ENCODE measurements at regions not wholly inside any gene's neighbourhood (a gene's known extent, or its start where the extent isn't known, plus 50 kb on each side); places are given as distances from the start of the nearest gene placed in this dataset.
"Not testable (repeated sequence)": the region's sequence is repeated elsewhere in the genome, so short reads cannot be mapped to it uniquely, and the experiment has no call there.

DNA sequence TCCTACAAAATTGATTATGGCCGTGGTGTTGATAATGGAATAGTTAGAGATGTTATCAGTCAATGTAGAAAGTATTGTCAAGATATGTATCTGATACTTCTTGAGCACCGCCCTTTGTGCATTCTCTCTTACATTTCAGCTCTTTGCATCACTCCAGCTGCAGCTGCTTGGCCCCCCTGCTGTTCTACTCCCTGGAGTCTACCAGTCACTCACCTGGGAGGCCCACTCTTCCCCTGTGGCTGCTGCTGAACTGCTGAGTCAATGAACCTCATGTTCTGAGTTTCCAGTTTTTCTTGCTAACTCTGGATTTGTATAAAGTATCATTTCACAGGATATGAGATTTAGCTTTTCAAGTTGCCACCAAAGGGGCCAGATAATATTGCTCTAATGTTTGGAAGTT, 312.8 kb upstream of the SLC16A7 start:
- Histone ChIP-seq H3K4me1 (no peaks in the 10 kb centered on the region), H3K4me3 (no peak overlapping the region), H3K9me3 (no peaks in the 10 kb centered on the region), H3K4me2 (no peak overlapping the region), H3K27ac (no peak overlapping the region)
- ATAC-seq (no peak), DNase-seq (ENCODE audit: low read depth in 1 of 2, low spot score in 1 of 2) (no peak), FAIRE-seq (no peak)
- CTCF ChIA-PET, result no interaction called here
- no peak for TF ChIP-seq CHD4 (IDR thresholded peaks at IDR 0.05; ENCODE audit: borderline replicate concordance)
- TF ChIP-seq MAFK (IDR thresholded peaks at IDR 0.05; ENCODE audit: partially characterized antibody), result no peak
- no peak for TF ChIP-seq HDAC2 (IDR thresholded peaks at IDR 0.05)
- TF ChIP-seq RCOR1 (IDR thresholded peaks at IDR 0.05; ENCODE audit: low read depth, low read length), result no peak
- no peak for TF ChIP-seq SMC3 (IDR thresholded peaks at IDR 0.05)
- no peak for TF ChIP-seq POLR2A (IDR thresholded peaks at IDR 0.05; ENCODE audit: low read length)
- TF ChIP-seq FOSL2 (IDR thresholded peaks at IDR 0.05), result no peak
- TF ChIP-seq FOSL2 (CRISPR knock-in tag; IDR thresholded peaks at IDR 0.05), result no peak
- no peak for TF ChIP-seq ZC3H11A (IDR thresholded peaks at IDR 0.05)
- TF ChIP-seq, protein P1, sequence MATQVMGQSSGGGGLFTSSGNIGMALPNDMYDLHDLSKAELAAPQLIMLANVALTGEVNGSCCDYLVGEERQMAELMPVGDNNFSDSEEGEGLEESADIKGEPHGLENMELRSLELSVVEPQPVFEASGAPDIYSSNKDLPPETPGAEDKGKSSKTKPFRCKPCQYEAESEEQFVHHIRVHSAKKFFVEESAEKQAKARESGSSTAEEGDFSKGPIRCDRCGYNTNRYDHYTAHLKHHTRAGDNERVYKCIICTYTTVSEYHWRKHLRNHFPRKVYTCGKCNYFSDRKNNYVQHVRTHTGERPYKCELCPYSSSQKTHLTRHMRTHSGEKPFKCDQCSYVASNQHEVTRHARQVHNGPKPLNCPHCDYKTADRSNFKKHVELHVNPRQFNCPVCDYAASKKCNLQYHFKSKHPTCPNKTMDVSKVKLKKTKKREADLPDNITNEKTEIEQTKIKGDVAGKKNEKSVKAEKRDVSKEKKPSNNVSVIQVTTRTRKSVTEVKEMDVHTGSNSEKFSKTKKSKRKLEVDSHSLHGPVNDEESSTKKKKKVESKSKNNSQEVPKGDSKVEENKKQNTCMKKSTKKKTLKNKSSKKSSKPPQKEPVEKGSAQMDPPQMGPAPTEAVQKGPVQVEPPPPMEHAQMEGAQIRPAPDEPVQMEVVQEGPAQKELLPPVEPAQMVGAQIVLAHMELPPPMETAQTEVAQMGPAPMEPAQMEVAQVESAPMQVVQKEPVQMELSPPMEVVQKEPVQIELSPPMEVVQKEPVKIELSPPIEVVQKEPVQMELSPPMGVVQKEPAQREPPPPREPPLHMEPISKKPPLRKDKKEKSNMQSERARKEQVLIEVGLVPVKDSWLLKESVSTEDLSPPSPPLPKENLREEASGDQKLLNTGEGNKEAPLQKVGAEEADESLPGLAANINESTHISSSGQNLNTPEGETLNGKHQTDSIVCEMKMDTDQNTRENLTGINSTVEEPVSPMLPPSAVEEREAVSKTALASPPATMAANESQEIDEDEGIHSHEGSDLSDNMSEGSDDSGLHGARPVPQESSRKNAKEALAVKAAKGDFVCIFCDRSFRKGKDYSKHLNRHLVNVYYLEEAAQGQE (IDR thresholded peaks at IDR 0.05), result no peak
- no peak for TF ChIP-seq RNF2 (IDR thresholded peaks at IDR 0.05; ENCODE audit: borderline replicate concordance, low read depth)
- no peak for TF ChIP-seq RFX5 (IDR thresholded peaks at IDR 0.05)
- no peak for TF ChIP-seq ZNF302 (CRISPR knock-in tag; IDR thresholded peaks at IDR 0.05)
- TF ChIP-seq, protein P2, sequence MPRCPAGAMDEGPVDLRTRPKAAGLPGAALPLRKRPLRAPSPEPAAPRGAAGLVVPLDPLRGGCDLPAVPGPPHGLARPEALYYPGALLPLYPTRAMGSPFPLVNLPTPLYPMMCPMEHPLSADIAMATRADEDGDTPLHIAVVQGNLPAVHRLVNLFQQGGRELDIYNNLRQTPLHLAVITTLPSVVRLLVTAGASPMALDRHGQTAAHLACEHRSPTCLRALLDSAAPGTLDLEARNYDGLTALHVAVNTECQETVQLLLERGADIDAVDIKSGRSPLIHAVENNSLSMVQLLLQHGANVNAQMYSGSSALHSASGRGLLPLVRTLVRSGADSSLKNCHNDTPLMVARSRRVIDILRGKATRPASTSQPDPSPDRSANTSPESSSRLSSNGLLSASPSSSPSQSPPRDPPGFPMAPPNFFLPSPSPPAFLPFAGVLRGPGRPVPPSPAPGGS (IDR thresholded peaks at IDR 0.05), result no peak
- no peak for TF ChIP-seq RAD21 (conservative IDR thresholded peaks at IDR 0.05 in 1 of 2, IDR thresholded peaks at IDR 0.05 in 1 of 2)
- TF ChIP-seq CBX8 (IDR thresholded peaks at IDR 0.05), result no peak
- no peak for TF ChIP-seq EP300 (IDR thresholded peaks at IDR 0.05)
- TF ChIP-seq, protein P3, sequence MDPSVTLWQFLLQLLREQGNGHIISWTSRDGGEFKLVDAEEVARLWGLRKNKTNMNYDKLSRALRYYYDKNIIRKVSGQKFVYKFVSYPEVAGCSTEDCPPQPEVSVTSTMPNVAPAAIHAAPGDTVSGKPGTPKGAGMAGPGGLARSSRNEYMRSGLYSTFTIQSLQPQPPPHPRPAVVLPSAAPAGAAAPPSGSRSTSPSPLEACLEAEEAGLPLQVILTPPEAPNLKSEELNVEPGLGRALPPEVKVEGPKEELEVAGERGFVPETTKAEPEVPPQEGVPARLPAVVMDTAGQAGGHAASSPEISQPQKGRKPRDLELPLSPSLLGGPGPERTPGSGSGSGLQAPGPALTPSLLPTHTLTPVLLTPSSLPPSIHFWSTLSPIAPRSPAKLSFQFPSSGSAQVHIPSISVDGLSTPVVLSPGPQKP (IDR thresholded peaks at IDR 0.05; ENCODE audit: low read depth, low read length), result no peak
- no peak for TF ChIP-seq NPAS2 (CRISPR knock-in tag; IDR thresholded peaks at IDR 0.05; ENCODE audit: borderline replicate concordance)
- TF ChIP-seq HEYL (CRISPR knock-in tag; IDR thresholded peaks at IDR 0.05), result no peak
- no peak for TF ChIP-seq KDM5A (IDR thresholded peaks at IDR 0.05)
- 19% methylated on average over 2 of the region's 2 CpGs for WGBS (ENCODE audit: missing lambda C conversion rate)
- POLR2A ChIA-PET, result no interaction called here

DNA sequence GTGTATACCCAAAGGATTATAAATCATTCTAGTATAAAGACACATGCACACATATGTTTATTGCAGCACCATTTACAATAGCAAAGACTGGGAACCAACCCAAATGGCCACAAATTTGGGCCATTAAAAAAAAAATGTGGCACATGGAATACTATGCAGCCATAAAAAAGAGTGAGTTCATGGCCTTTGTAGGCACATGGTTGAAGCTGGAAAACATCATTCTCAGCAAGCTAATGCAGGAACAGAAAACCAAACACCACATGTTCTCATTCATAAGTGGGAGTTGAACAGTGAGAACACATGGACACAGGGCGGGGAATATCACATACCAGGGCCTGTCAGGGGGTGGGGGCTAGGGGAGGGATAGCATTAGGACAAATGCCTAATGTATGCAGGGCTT, 322.3 kb upstream of the SLC16A7 start:
- ATAC-seq; CTCF ChIA-PET; H3K4me2 ChIP-seq; H3K4me3 ChIP-seq; H3K4me1 ChIP-seq; H3K9me3 ChIP-seq; H3K27ac ChIP-seq; POLR2A ChIA-PET; DNase-seq (ENCODE audit: low read depth in 1 of 2, low spot score in 1 of 2); FAIRE-seq: not testable (repeated sequence)
- 0% methylated on average over 1 of the region's 1 CpG for WGBS (ENCODE audit: missing lambda C conversion rate)

Measured in A549 (cell line).